Dermis blood vessel endothelial cell (primary cell): ENCODE measurements at regions not wholly inside any gene's neighbourhood (a gene's known extent, or its start where the extent isn't known, plus 50 kb on each side); places are given as distances from the start of the nearest gene placed in this dataset.

ENCODE experiments used
- DNase-seq: peaks from one replicate; pipeline ENCODE4 v3.0.0; 2010

- DNase-seq: no peak
Measured at GRCh38 chr3:40962721-40963120, 236.6 kb upstream of the CTNNB1 start.

GRCh38 chr3:40968666-40969065 is 230.6 kb upstream of the CTNNB1 start:
- no peak for DNase-seq

GRCh38 chr3:40969341-40969740 is 230.0 kb upstream of the CTNNB1 start:
- DNase-seq: no peak

GRCh38 chr3:40969756-40970466 is 229.4 kb upstream of the CTNNB1 start:
- no peak for DNase-seq

GRCh38 chr3:40971191-40972168 is 227.8 kb upstream of the CTNNB1 start:
- peak; percentile 99 for DNase-seq

GRCh38 chr3:40972350-40972749 is 227.0 kb upstream of the CTNNB1 start:
- DNase-seq: no peak

GRCh38 chr3:40973141-40973540 is 226.2 kb upstream of the CTNNB1 start:
- DNase-seq: no peak

- DNase-seq: peak; percentile 99
Measured at GRCh38 chr3:40975711-40976121, 223.6 kb upstream of the CTNNB1 start.

- DNase-seq: no peak
Measured at GRCh38 chr3:40976241-40976640, 223.1 kb upstream of the CTNNB1 start.

GRCh38 chr3:40978442-40978841 is 220.9 kb upstream of the CTNNB1 start:
- no peak for DNase-seq

- no peak for DNase-seq
Measured at GRCh38 chr3:40979962-40980361, 219.3 kb upstream of the CTNNB1 start.

- no peak for DNase-seq
Measured at GRCh38 chr3:40980467-40980866, 218.8 kb upstream of the CTNNB1 start.

GRCh38 chr3:40985195-40985594 is 214.1 kb upstream of the CTNNB1 start:
- DNase-seq: peak; percentile 31

- DNase-seq: no peak
Measured at GRCh38 chr3:40988468-40988867, 210.8 kb upstream of the CTNNB1 start.

- DNase-seq: no peak
Measured at GRCh38 chr3:40989141-40990061, 209.9 kb upstream of the CTNNB1 start.

- no peak for DNase-seq
Measured at GRCh38 chr3:40990062-40990456, 209.2 kb upstream of the CTNNB1 start.

- no peak for DNase-seq
Measured at GRCh38 chr3:40992023-40992422, 207.3 kb upstream of the CTNNB1 start.

- no peak for DNase-seq
Measured at GRCh38 chr3:40994611-40995010, 204.7 kb upstream of the CTNNB1 start.

- no peak for DNase-seq
Measured at GRCh38 chr3:40995271-40995670, 204.0 kb upstream of the CTNNB1 start.

GRCh38 chr3:40996382-40996781 is 202.9 kb upstream of the CTNNB1 start:
- DNase-seq: peak; percentile 17

GRCh38 chr3:40996827-40997710 is 202.2 kb upstream of the CTNNB1 start:
- DNase-seq: no peak
